ENCODE measurements at regions not wholly inside any gene's neighbourhood (a gene's known extent, or its start where the extent isn't known, plus 50 kb on each side); places are given as distances from the start of the nearest gene placed in this dataset.

DNA sequence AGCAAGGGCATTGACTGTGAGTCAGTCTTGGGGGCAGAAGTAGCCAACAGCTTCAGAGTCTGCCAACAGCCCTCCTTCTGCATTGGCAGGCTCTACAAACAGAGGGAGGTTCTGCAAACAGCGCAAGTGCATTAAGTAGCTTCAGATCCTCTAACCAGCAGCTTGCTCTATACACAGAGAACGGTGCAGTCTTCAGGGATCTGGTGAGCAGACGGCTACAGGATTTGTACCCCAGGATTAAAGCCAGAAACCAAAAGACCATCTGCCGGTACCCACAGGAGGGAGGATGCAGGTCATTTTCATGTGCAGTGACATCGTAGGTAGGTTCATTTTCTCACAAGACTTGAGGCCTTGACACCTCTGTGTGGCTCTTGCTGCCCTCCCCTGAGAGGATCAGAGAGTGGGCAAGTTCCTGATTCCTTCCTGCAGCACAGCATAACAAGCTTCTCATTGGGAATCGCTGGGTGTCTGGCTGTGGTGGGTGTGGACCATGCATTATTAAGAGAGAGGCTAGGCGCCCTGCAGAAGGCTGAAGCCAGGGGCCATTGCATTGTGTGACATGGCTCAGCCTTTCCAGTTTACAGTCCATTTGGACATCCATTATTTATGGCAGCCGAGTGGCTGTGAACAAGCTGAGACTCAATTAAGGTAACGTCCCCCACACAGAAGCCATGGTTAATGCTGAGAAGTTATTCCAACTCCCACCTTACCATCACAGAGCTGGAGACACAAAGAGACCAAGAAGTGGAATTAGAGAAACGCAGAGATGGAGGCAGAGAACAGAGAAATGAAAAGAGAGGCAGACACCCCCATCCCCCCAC is 250.0 kb downstream of the LRFN2 start:
- TF ChIP-seq, protein P1, sequence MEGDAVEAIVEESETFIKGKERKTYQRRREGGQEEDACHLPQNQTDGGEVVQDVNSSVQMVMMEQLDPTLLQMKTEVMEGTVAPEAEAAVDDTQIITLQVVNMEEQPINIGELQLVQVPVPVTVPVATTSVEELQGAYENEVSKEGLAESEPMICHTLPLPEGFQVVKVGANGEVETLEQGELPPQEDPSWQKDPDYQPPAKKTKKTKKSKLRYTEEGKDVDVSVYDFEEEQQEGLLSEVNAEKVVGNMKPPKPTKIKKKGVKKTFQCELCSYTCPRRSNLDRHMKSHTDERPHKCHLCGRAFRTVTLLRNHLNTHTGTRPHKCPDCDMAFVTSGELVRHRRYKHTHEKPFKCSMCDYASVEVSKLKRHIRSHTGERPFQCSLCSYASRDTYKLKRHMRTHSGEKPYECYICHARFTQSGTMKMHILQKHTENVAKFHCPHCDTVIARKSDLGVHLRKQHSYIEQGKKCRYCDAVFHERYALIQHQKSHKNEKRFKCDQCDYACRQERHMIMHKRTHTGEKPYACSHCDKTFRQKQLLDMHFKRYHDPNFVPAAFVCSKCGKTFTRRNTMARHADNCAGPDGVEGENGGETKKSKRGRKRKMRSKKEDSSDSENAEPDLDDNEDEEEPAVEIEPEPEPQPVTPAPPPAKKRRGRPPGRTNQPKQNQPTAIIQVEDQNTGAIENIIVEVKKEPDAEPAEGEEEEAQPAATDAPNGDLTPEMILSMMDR (IDR thresholded peaks at IDR 0.05), result no peak
- no peak for TF ChIP-seq POLR2A (IDR thresholded peaks at IDR 0.05)

Data from lower leg skin (tissue), 3 donors.